NCI-H774 (cell line): ENCODE measurements at regions not wholly inside any gene's neighbourhood (a gene's known extent, or its start where the extent isn't known, plus 50 kb on each side); places are given as distances from the start of the nearest gene placed in this dataset.
"Not testable (repeated sequence)": the region's sequence is repeated elsewhere in the genome, so short reads cannot be mapped to it uniquely, and the experiment has no call there.

Source experiments
- DNase-seq: peaks from one replicate; lab custom pipeline; 2025; lab: John Stamatoyannopoulos, UW

- DNase-seq, result no peak
These were observed 868.6 kb downstream of the TBL1XR1 start for GRCh38 chr3:176328666-176329065.

- no peak for DNase-seq
These were observed 869.1 kb downstream of the TBL1XR1 start for GRCh38 chr3:176328198-176328597.

- DNase-seq, result not testable (repeated sequence)
These were observed 870.3 kb downstream of the TBL1XR1 start for GRCh38 chr3:176326894-176327490.

GRCh38 chr3:176321532-176321931 is 875.8 kb downstream of the TBL1XR1 start:
- not testable (repeated sequence) for DNase-seq

DNA sequence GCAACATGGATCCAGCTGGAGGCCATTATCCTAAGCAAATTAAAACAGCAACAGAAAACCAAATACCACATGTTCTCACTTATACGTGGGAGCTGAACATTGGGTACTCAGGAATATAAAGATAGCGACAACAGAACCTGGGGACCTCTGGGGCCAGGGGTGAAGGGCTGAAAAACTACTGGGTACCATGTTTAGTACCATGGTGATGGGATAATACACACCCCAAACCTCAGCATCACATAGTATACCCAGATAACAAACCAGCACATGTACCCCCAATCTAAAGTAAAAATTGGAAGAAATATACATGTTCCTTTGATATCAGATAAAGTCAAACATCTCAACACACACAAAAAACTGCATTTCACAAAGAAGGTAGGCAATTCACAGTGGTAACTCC is 876.2 kb downstream of the TBL1XR1 start:
- no peak for DNase-seq

DNA sequence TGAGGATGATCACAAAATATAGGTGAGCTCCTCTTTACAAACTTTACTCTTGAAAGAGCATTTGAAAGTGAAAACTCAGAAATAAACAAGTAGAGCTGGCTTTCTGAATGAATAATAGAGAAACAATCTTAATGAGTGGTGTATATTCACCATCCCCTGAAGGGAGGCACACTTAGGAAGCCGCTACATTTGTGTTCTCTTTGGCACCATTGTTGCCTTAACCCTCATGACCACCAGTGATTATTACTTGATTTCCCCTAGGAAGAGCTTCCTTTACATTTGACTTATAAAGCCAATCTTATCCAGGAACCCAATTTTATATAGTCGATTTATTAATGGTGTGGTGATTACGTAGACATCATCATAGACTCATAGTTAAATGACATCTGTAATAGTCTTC is 883.9 kb downstream of the TBL1XR1 start:
- DNase-seq, result no peak

- DNase-seq, result no peak
These were observed 886.6 kb downstream of the TBL1XR1 start for GRCh38 chr3:176310641-176311040.

DNA sequence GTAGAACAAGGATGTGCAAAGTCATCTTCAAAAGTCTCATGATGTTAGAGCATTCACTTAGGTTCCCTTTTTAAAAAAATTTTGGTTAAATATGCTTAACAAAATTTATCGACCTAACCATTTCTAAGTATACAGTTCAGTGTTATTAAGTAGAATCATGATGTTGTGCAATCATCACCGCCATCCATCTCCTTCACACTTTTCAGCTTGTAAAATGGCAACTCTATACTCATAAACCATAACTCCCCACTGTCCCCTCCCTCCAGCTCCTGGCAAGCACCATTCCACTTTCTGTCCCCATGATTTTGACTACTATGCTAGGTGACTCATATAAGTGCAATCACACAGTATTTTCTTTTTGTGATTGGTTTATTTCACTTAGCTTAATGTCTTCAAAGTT is 895.0 kb downstream of the TBL1XR1 start:
- no peak for DNase-seq

DNA sequence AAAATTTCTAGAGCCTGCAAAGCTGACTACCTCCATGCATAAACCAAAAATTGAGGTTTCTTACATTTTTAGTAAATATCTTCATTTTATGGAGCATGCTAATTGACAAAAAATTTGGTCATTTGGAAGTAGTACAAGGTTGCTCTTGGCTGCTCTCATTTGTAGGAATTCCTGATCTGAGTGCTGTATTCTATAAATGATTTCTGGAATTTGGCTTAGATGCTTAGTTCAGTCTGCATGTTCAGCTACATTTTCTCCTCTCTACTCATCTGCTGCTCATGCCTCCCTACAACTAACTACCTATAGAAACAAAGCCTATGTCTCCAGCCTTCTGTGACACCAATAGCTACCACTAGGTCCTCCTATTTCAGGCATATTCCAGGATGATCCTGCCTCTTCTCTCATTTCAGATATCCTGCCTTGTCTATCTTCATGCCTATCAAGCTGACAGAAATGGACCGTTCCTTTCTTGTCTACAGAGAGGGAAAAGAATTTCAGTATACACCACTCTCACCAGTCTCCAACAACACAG is 901.1 kb downstream of the TBL1XR1 start:
- DNase-seq, result no peak

DNA sequence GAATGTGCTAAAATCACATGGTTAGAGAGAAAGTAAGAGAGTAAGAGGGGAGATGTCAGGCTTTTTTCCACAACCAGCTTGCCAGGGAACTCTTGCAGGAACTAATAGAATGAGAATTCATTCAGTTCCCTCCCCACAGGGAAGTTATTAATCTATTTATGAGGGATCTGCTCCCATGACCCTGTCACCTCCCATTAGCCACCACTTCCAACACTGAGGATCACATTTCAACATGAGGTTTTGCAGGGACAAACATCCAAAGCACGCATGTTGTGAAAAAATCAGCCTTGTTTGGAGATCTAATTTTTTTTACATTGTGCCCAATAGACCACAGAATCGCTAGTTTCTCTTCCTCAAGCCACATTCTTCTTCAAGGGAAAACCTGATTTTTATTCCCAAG is 904.0 kb downstream of the TBL1XR1 start:
- no peak for DNase-seq

DNA sequence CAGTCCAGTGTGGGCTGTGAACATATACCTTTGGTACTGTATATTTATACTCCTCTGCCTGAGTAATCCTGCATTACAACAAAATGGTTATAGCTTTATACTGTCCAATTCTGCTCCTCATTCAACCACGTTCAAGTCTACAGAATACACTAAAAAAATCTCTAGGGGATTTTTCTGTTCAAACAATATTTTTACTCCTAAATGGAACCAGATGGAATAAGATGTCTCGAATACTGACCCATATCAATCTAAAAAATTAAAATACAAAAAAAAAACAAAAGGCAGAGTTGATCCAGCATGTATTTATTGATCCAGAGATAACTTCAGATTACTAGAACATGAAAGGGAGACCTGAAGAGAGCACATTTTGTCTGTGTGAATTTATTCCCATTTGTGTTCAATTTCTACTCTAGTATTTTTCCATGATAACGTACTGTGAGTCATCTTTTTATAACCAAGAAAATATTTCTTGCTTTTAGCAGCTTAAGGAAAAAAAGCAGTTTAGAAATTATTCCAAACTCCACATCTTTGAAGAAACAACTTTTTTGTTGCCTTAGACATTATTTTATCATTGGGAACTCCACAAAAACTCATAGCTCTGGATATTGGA is 910.7 kb downstream of the TBL1XR1 start:
- no peak for DNase-seq

- no peak for DNase-seq
These were observed 921.7 kb downstream of the TBL1XR1 start for GRCh38 chr3:176275538-176275937.

DNA sequence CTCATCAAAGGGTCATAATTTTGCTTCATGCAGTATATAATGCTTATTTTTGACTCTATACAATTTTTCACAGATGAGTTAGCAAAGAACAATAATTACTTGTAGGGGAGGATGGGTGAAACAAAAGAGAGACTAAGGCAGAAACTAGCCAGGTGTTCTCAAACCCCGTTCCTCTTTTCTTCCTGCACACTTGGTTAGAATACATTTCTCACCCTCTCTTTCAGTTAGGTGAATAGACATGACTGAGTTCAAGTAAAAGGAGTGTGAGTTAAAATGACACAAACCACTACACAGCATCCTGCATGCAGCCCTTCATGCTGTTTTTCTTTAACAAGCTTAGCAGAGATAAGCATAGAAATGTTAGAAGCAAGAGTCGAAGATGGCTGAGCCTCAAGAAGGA is 922.2 kb downstream of the TBL1XR1 start:
- no peak for DNase-seq

DNA sequence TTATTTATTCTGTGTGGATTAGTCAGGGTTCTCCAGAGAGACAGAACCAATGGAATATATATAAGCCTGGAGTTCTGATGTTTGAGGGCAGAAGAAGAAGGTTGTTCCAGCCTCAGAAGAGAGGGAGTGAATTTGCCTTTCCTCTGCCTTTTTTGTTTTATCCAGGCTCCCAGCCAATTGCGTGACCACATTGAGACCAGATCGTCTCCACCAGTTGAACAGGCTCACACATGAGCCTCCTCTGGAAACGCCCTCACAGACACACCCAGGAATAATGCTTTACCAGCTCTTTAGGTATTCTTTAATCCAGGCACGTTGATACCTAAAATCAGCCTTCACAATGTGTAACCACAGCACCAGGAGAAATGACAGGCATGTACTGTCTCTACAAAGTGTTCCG is 923.1 kb downstream of the TBL1XR1 start:
- peak; percentile 98 for DNase-seq

DNA sequence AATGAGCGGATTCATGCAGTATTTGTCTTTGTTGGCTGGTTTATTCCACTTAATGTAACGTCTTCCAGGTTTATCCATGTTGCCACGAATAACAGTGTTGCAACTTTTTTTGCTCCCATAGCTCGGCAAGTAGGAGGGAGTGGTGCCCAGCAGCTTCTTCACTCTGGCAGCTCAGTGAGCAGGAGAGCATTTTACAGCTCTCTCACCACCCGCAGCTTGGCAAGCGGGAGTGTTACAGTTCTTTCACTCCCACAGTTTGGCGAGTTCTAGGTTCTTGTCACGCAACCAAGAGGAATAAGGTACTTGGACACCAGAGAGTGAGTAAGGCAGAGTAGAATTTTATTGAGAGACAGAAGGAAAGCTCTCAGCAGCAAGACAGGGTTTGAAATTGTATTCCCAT is 935.2 kb downstream of the TBL1XR1 start:
- no peak for DNase-seq

- no peak for DNase-seq
These were observed 950.1 kb downstream of the TBL1XR1 start for GRCh38 chr3:176247191-176247590.

DNA sequence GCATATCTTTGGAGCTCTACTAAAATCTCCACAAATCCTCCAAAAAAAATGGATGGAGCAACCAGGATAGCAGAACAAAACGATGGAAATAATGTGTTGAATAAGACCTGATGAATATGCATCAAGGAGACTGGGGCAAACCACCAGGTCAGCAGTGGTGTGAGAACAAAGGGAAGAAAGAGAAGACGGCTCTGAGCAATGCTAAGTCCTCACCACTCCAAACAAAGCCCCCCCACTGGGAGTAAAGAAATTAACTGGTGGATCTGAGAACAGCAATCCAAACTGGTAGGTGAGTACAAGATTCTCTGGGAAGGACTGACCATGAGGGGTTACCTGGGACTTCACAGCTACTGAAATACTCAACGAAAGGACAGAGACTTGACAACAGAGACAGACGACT is 977.3 kb downstream of the TBL1XR1 start:
- DNase-seq, result no peak

GRCh38 chr3:176214758-176215157 is 982.5 kb downstream of the TBL1XR1 start:
- DNase-seq, result no peak

DNA sequence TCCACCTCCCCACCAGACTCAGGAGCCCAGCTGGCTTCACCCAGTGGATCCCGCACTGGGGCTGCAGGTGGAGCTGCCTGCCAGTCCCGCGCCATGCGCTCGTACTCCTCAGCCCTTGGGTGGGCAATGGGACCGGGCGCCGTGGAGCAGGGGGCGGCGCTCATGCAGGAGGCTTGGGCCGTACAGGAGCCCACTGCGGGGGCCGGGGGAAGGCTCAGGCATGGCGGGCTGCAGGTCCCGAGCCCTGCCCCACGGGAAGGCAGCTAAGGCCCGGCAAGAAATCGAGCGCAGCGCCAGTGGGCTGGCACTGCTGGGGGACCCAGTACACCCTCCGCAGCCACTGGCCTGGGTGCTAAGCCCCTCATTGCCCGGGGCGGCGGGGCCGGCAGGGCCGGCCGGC is 984.0 kb downstream of the TBL1XR1 start:
- DNase-seq, result not testable (repeated sequence)

GRCh38 chr3:176208915-176209314 is 988.4 kb downstream of the TBL1XR1 start:
- DNase-seq, result no peak

GRCh38 chr3:176208283-176208682 is 989.0 kb downstream of the TBL1XR1 start:
- no peak for DNase-seq

- DNase-seq, result no peak
These were observed 990.5 kb downstream of the TBL1XR1 start for GRCh38 chr3:176206809-176207208.

DNA sequence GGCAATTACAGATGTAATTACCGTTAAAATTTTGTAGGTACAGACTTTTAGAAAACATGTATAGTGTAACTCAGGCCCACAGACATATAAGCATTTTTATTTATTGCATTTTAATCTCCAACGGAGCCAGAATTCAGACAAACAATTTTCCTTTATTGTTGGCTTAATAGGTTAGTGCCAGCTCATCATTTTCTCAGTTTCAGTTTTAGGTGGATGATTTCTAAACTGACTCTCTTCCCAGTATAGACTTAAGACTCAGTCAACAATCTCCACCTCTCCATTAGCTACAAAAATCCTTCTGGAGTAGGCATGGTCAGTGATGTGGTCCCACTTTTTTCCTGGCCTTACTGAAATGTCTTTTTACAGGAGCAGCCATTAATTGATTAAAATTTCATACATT is 994.6 kb downstream of the TBL1XR1 start:
- no peak for DNase-seq
